ENCODE measurements at regions not wholly inside any gene's neighbourhood (a gene's known extent, or its start where the extent isn't known, plus 50 kb on each side); places are given as distances from the start of the nearest gene placed in this dataset.

DNA sequence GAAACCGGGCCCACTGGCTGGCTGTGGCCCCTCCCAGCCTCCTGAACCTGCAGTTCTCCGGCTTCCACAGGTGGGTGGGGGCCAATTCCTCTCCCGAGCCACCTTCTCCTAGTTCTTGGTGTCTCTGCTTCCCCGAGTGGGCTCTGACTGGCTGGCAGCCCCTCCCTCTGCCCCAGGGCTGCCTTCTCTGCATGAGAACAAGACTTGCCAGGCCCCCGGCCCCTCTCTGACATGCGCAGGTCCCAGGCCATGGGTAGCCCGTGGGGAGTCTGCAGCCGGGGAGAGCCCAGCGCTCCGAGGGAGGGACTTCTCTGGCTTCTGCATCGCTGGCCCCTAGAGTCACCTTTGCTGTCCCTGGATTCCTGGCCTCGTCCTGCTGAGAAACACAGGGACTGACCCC, 421.7 kb downstream of the IRX2 start:
- H3K79me2 ChIP-seq (ENCODE audit: control insufficient read depth in 1 of 2, insufficient read depth in 2 of 2, low read length in 2 of 2): no peaks in the 10 kb centered on the region; a peak in 1 of 4 replicates
- 92% methylated on average over 11 of the region's 12 CpGs; no CpG with 5 or more reads in 1 of the 2 experiments for WGBS, 2 experiments (ENCODE audit: extremely low coverage in 1 of 2, insufficient coverage in 1 of 2, insufficient read length in 1 of 2, insufficient replicate concordance in 2 of 2, low coverage in 1 of 2, low lambda C conversion rate in 2 of 2, missing lambda C conversion rate in 1 of 2)
- FAIRE-seq: no peak

More for the DNA sequence above, 421.7 kb downstream of the IRX2 start:
- no peak overlapping the region for H2BK5ac ChIP-seq (ENCODE audit: low read depth, low read length)
- H3K36me3 ChIP-seq (ENCODE audit: control insufficient read depth in 2 of 4, insufficient read depth in 4 of 4, low read length in 3 of 4): no peaks in the 10 kb centered on the region; a peak in 1 of 8 replicates
- 0 out of 2 replicates have a peak, but pooled peaks cover 2% of the 10 kb centered on the region for H3K79me1 ChIP-seq (ENCODE audit: low read depth, low read length)
- no peak overlapping the region for H2BK20ac ChIP-seq (ENCODE audit: low read length)
- no peak overlapping the region for H4K8ac ChIP-seq (ENCODE audit: extremely low read depth, insufficient read depth, low read length)
- no peak overlapping the region for H3K18ac ChIP-seq (ENCODE audit: extremely low read depth, low read length)
- peaks cover 0 to 7% of the 10 kb centered on the region in 2 experiments for H4K20me1 ChIP-seq (replicated peaks in 1 of 2; ENCODE audit: control insufficient read depth in 1 of 2, insufficient read depth in 2 of 2, low read length in 2 of 2)
- H3K23me2 ChIP-seq (ENCODE audit: low read depth, low read length): no peaks in the 10 kb centered on the region; the same call in 1 of the 2 replicates
- no peak overlapping the region for H3K4me3 ChIP-seq (ENCODE audit: extremely low read depth in 1 of 4, insufficient read depth in 2 of 4, low read depth in 3 of 4, low read length in 4 of 4)
- H2AFZ ChIP-seq (ENCODE audit: low read length): no peak overlapping the region
- H4K5ac ChIP-seq (ENCODE audit: insufficient read length, low read depth, low read length): no peak overlapping the region
- H2BK120ac ChIP-seq (replicated peaks; ENCODE audit: low read depth, low read length): no peak overlapping the region
- no peak overlapping the region for H3K56ac ChIP-seq (replicated peaks; ENCODE audit: insufficient read length, low read depth, low read length)
- no peak overlapping the region for H3K14ac ChIP-seq (ENCODE audit: insufficient read length)
- H3K4ac ChIP-seq (replicated peaks; ENCODE audit: insufficient read length, low read depth, low read length): no peak overlapping the region
- H3K4me1 ChIP-seq (replicated peaks in 1 of 4; ENCODE audit: control insufficient read depth in 3 of 4, insufficient read depth in 4 of 4, low read length in 3 of 4): peaks cover 0 to 5% (median 0%) of the 10 kb centered on the region in 4 experiments; a peak in 1 of 7 replicates
- DNase-seq (ENCODE audit: low read depth in 1 of 2, low spot score in 2 of 2): no peak
- ChIA-PET POLR2A (ENCODE audit: partially characterized antibody) (no interaction called here), CTCF (ENCODE audit: partially characterized antibody) (no interaction called here)
- no peak overlapping the region for H4K91ac ChIP-seq (replicated peaks; ENCODE audit: insufficient read length, low read length)
- H2BK12ac ChIP-seq (ENCODE audit: low read depth, low read length): no peak overlapping the region
- no peaks in the 10 kb centered on the region for H3K9me3 ChIP-seq (ENCODE audit: insufficient read depth in 2 of 2, low read depth in 1 of 2, low read length in 1 of 2)
- H3K4me2 ChIP-seq (ENCODE audit: insufficient read depth in 1 of 2, low read depth in 2 of 2, low read length in 2 of 2): no peak overlapping the region
- no peaks in the 10 kb centered on the region for H3K27me3 ChIP-seq (replicated peaks in 1 of 4; ENCODE audit: control insufficient read depth in 3 of 4, extremely low read depth in 1 of 4, insufficient read depth in 3 of 4, low read length in 3 of 4)
- H3K9ac ChIP-seq (replicated peaks in 1 of 4; ENCODE audit: extremely low read depth in 1 of 4, low read depth in 3 of 4, low read length in 3 of 4): no peak overlapping the region
- no peak overlapping the region for H2AK5ac ChIP-seq (ENCODE audit: low read depth, low read length)
- H3K23ac ChIP-seq (ENCODE audit: insufficient read length): no peak overlapping the region
- H2BK15ac ChIP-seq (ENCODE audit: low read length): no peak overlapping the region
- TF ChIP-seq MAFK (IDR thresholded peaks at IDR 0.05; ENCODE audit: low read depth, low read length) (no peak), BACH1 (IDR thresholded peaks at IDR 0.05; ENCODE audit: low read length) (no peak), CREB1 (IDR thresholded peaks at IDR 0.05) (no peak), KDM4A (IDR thresholded peaks at IDR 0.05; ENCODE audit: low read depth, low read length, severe bottlenecking) (no peak), TAF1 (IDR thresholded peaks at IDR 0.05; ENCODE audit: low read depth, low read length) (no peak), FOSL1 (IDR thresholded peaks at IDR 0.05; ENCODE audit: insufficient read depth, low read depth, low read length) (no peak), TAF7 (optimal IDR thresholded peaks at IDR 0.05; ENCODE audit: borderline replicate concordance, low read depth, low read length) (no peak), SRF (IDR thresholded peaks at IDR 0.05; ENCODE audit: low read depth, low read length) (no peak), SIN3A (conservative IDR thresholded peaks at IDR 0.05 in 1 of 2, IDR thresholded peaks at IDR 0.05 in 1 of 2; ENCODE audit: low read depth in 1 of 2, low read length in 2 of 2) (no peak)
- no peak overlapping the region for H3K27ac ChIP-seq (ENCODE audit: low read depth, low read length)

Data from H1 (cell line).